Neural cell (in vitro differentiated cells): ENCODE measurements at regions not wholly inside any gene's neighbourhood (a gene's known extent, or its start where the extent isn't known, plus 50 kb on each side); places are given as distances from the start of the nearest gene placed in this dataset.

Experiments used
- H2AFZ ChIP-seq: fragments of 200-600, 300-800 bp; sonication (generic), shearing (Covaris generic); 2 replicates; pipeline ENCODE4 v1.6.0; 2014; ENCODE audit warnings: low read depth, mild to moderate bottlenecking, antibody characterized with exemption, low read length, moderate library complexity
- H3F3A ChIP-seq: fragments of 200-600 bp; shearing (Covaris generic); 2 replicates; pipeline ENCODE4 v1.6.1; 2016; ENCODE audit warnings: mild to moderate bottlenecking, moderate library complexity, mixed read lengths, antibody characterized with exemption, low read length; ENCODE audit not compliant: insufficient read depth, poor library complexity, severe bottlenecking
- H3K27ac ChIP-seq: fragments of 200-600, 300-800 bp; sonication (generic), shearing (Covaris generic); 2 replicates; pipeline ENCODE4 v1.5.1; 2014; ENCODE audit warnings: mild to moderate bottlenecking, low read length, moderate library complexity
- H3K27me3 ChIP-seq: fragments of 300-800, 200-600 bp; sonication (generic), shearing (Covaris generic); 2 replicates; pipeline ENCODE4 v1.6.0; 2014; ENCODE audit warnings: mild to moderate bottlenecking, low read depth, low read length, moderate library complexity; ENCODE audit not compliant: insufficient read depth
- H3K36me3 ChIP-seq: fragments of 300-800, 200-600 bp; sonication (generic), shearing (Covaris generic); 2 replicates; pipeline ENCODE4 v1.5.1; 2014; ENCODE audit warnings: mild to moderate bottlenecking, antibody characterized with exemption, low read length, moderate library complexity; ENCODE audit not compliant: insufficient read depth
- H3K4me2 ChIP-seq: fragments of 300-800, 200-600 bp; sonication (generic), shearing (Covaris generic); 2 replicates; pipeline ENCODE4 v1.6.0; 2014; ENCODE audit warnings: mild to moderate bottlenecking, low read length
- H3K4me3 ChIP-seq: fragments of 300-800, 200-600 bp; sonication (generic), shearing (Covaris generic); 2 replicates; pipeline ENCODE4 v1.5.1; 2014; ENCODE audit warnings: mild to moderate bottlenecking, low read length, moderate library complexity
- H3K79me2 ChIP-seq: fragments of 200-600 bp; shearing (Covaris generic); replicated peaks from 2 replicates; pipeline ENCODE4 v1.6.0; 2014; ENCODE audit warnings: mild to moderate bottlenecking, low read length, moderate library complexity; ENCODE audit not compliant: insufficient read depth
- H3K9ac ChIP-seq: fragments of 300-800, 200-600 bp; sonication (generic), shearing (Covaris generic); 2 replicates; pipeline ENCODE4 v1.6.1; 2016; ENCODE audit warnings: mild to moderate bottlenecking, low read length, mixed read lengths
- H3K9me2 ChIP-seq: fragments of 200-600 bp; shearing (Covaris generic); 2 replicates; pipeline ENCODE4 v1.6.1; 2016; ENCODE audit warnings: mild to moderate bottlenecking, low read length, mixed read lengths; ENCODE audit not compliant: insufficient read depth
- H3K9me3 ChIP-seq: fragments of 200-600, 300-800 bp; sonication (generic), shearing (Covaris generic); 2 replicates; pipeline ENCODE4 v1.6.1; 2016; ENCODE audit warnings: mild to moderate bottlenecking, mixed run types, low read length, moderate library complexity, mixed read lengths
- H4K20me1 ChIP-seq: fragments of 200-600 bp; shearing (Covaris generic); 2 replicates; pipeline ENCODE4 v1.6.1; 2016; ENCODE audit warnings: mild to moderate bottlenecking, mixed run types; ENCODE audit not compliant: insufficient read depth
- CTCF ChIP-seq: fragments of 450-650 bp; IDR thresholded peaks from 2 replicates; pipeline ENCODE4 v1.5.1; 2014; ENCODE audit warnings: antibody characterized with exemption, mild to moderate bottlenecking, moderate library complexity; ENCODE audit not compliant: poor library complexity, severe bottlenecking
- EP300 ChIP-seq: fragments of 450-650 bp; conservative IDR thresholded peaks from 2 replicates; pipeline ENCODE4 v1.6.1; 2014; ENCODE audit warnings: antibody characterized with exemption, mild to moderate bottlenecking, moderate library complexity; ENCODE audit not compliant: poor library complexity, severe bottlenecking
- EZH2 ChIP-seq: fragments of 200-600, 300-800 bp; shearing (Covaris generic), sonication (generic); IDR thresholded peaks from 2 replicates; pipeline ENCODE4 v1.6.1; 2014; ENCODE audit warnings: antibody characterized with exemption, low read length, borderline replicate concordance, mild to moderate bottlenecking; ENCODE audit not compliant: insufficient read depth, poor library complexity, severe bottlenecking
- MXI1 ChIP-seq: fragments of 450-650 bp; conservative IDR thresholded peaks from 2 replicates; pipeline ENCODE4 v1.6.1; 2014; ENCODE audit warnings: antibody characterized with exemption, mild to moderate bottlenecking; ENCODE audit not compliant: poor library complexity, severe bottlenecking
- POLR2AphosphoS5 ChIP-seq: IDR thresholded peaks from 2 replicates; pipeline ENCODE4 v1.6.1; 2012
- RAD21 ChIP-seq: fragments of 450-650 bp; conservative IDR thresholded peaks from 2 replicates; pipeline ENCODE4 v1.6.1; 2014; ENCODE audit warnings: antibody characterized with exemption, mild to moderate bottlenecking, moderate library complexity
- REST ChIP-seq: IDR thresholded peaks from 2 replicates; pipeline ENCODE4 v1.6.1; 2012; ENCODE audit warnings: borderline replicate concordance
- SMC3 ChIP-seq: fragments of 450-650 bp; conservative IDR thresholded peaks from 2 replicates; pipeline ENCODE4 v1.6.1; 2014; ENCODE audit warnings: antibody characterized with exemption, mild to moderate bottlenecking, moderate library complexity; ENCODE audit not compliant: poor library complexity
- TAF1 ChIP-seq: IDR thresholded peaks from 2 replicates; pipeline ENCODE4 v1.6.1; 2012; ENCODE audit warnings: low read depth

GRCh38 chr9:73529666-73530065 lies 378.0 kb downstream of the ANXA1 start:
- Histone ChIP-seq H2AFZ (no peak overlapping the region), H3K27ac (no peak overlapping the region)

GRCh38 chr9:73531051-73531532 lies 379.4 kb downstream of the ANXA1 start:
- Histone ChIP-seq H3K4me3 (no peak overlapping the region), H2AFZ (no peak overlapping the region), H3K9me3 (no peaks in the 10 kb centered on the region), H3K27me3 (no peaks in the 10 kb centered on the region), H4K20me1 (no peaks in the 10 kb centered on the region), H3K79me2 (no peaks in the 10 kb centered on the region), H3K9me2 (no peaks in the 10 kb centered on the region), H3K27ac (no peak overlapping the region), H3K9ac (no peak overlapping the region), H3K36me3 (no peaks in the 10 kb centered on the region), H3K4me2 (no peak overlapping the region), H3F3A (no peaks in the 10 kb centered on the region)
- no peak for TF ChIP-seq EZH2
- TF ChIP-seq MXI1, result no peak
- no peak for TF ChIP-seq EP300
- TF ChIP-seq POLR2AphosphoS5, result no peak
- TF ChIP-seq CTCF, result no peak
- no peak for TF ChIP-seq TAF1
- TF ChIP-seq RAD21, result no peak

More at GRCh38 chr9:73529666-73530065, 378.0 kb downstream of the ANXA1 start:
- Histone ChIP-seq H3K79me2 (no peaks in the 10 kb centered on the region), H4K20me1 (no peaks in the 10 kb centered on the region), H3F3A (no peaks in the 10 kb centered on the region), H3K9me3 (no peaks in the 10 kb centered on the region), H3K4me3 (no peak overlapping the region), H3K9me2 (no peaks in the 10 kb centered on the region), H3K36me3 (no peaks in the 10 kb centered on the region), H3K9ac (no peak overlapping the region), H3K4me2 (no peak overlapping the region), H3K27me3 (no peaks in the 10 kb centered on the region)
- TF ChIP-seq TAF1, result no peak
- TF ChIP-seq CTCF, result no peak
- TF ChIP-seq EZH2, result no peak
- no peak for TF ChIP-seq POLR2AphosphoS5
- no peak for TF ChIP-seq MXI1
- TF ChIP-seq EP300, result no peak
- no peak for TF ChIP-seq REST
- TF ChIP-seq SMC3, result no peak
- no peak for TF ChIP-seq RAD21
